MV-4-11 (cell line): ENCODE measurements at regions not wholly inside any gene's neighbourhood (a gene's known extent, or its start where the extent isn't known, plus 50 kb on each side); places are given as distances from the start of the nearest gene placed in this dataset.
A peak's percentile ranks its signal among the peaks of the same experiment; 100 is the strongest.
"Not testable (repeated sequence)": the region's sequence is repeated elsewhere in the genome, so short reads cannot be mapped to it uniquely, and the experiment has no call there.

Experiments
- DNase-seq: peaks from one replicate; lab custom pipeline; 2025; lab: John Stamatoyannopoulos, UW

GRCh38 chr13:94902722-94903407 lies 190.5 kb upstream of the SOX21 start:
- no peak for DNase-seq

- no peak for DNase-seq
Observed at GRCh38 chr13:94901070-94901469, 188.7 kb upstream of the SOX21 start.

DNA sequence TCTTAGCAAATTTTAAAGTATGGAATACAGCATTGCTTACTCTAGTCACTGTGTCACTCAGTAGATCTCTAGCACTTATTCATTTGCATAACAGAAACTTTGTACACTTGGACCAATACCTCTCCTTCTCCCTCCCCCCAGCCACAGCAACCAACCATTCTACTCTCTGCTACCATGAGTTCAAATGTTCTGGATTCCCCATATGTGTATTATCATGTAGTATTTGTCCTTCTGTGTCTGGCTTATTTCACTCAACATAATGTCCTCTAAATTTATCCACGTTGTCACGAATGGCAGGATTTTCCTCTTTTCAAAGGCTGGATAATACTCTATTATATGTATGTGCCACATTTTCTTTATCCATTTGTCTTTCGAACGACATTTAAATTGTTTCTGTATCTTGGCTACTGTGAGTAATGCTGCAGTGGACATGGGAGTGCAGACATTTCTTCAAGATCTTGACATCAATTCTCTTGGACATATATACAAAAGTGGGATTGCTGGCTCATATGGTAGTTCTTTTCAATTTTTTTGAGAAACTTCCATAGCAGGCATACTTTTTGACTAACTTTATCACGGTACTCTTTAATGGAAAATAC lies 184.5 kb upstream of the SOX21 start:
- DNase-seq, result no peak

- no peak for DNase-seq
Observed at GRCh38 chr13:94896238-94896637, 183.9 kb upstream of the SOX21 start.

DNA sequence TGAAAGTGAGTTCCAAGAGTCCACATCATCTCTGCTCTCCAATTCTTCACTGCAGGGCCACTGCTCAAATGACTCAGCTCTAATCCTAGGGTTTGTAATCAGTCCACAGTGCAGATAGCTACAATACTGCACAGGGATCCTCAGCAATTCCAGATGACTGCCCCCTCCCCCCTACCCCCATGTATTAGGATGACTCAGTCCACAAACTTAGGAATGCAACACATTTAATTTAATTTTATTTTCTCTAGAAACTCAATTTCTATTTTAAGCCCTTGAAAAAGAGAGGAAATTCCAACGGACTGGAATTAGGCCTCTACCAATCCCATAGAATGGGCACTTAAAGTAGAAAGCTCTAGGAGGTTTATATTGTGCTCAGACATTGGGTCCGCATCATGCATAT lies 173.8 kb upstream of the SOX21 start:
- no peak for DNase-seq

DNA sequence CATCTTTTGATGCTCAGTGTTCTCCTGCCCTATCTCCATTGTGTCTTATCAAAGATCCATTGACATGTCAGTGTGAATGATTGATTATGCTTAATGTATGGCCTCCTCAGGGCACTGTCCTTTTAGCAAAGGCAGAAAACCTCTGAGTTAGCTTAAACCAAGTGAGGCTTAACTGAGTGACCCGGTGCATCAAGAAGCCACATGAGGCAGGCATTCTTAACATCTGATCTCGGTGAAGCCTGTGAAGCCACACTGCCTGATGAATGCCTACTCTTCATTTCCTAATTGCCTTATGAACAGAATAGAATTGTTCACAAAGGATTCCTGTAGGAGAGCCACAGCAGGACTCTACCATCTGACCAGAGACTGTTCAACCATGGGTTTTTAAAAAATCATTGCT lies 168.1 kb upstream of the SOX21 start:
- no peak for DNase-seq

DNA sequence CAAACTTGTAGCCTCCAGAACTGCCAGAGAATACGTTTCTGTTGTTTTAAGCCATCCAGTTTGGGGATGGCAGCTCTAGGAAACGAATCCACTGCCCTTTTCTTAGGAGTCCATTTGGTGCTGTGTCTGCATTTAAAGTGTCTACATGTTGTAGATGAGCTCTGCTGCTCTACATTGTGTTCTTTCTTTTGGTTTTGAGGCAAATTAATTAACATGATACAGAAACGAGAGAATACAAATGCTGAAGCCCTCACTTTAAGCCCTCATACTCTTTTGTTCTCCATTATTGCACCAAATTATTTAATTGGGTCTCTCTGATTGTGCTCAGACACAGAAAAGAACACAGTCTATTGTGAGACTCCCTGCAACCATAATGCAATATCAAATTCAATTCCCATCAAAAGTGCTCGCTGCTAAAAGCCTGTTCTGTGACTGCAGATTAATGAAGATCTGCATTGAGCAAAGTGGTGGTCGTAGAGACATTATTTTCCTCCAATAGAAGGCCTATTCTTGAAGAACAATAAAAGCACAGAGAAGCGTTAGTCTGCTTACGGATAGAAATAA lies 166.3 kb upstream of the SOX21 start:
- DNase-seq, result no peak

DNA sequence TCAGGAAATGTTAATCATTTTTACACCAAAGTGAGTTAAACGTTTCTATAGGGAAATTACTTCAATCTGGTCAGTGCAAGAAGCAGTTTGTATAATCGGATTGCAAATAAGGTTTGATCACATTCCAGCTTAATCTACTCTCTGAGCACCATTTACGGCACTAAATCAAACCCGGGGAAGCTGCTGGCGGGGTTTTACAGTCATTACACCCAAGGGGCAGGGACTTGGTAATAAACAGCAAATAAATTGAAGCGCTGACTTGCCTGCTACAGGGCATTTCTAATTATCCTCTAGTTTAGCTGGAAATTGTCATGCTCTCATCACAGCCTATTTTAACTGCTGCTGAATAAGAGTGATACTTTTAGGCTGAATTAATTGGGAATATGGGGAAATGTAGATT lies 152.1 kb upstream of the SOX21 start:
- no peak for DNase-seq

DNA sequence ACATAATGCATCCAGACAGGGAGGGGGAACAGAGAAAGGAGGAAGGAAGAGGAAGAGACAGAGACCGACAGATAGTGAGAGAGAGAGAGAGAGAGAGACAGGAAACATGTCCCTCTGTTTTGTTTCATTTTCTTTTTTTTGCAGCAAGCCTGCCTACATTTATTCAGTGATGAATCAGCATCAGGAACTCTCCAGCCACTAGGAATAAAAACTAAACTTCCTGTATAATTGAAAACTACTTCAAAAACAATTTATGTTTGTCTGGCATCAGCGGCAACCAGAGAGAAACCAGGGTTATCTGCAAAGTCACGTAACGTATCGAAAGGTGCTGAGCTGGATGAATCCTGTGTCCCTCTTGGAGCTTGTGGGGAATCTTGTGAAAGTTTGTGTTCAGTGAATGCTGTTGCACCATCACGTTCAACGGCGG lies 148.6 kb upstream of the SOX21 start:
- DNase-seq, result peak; percentile 18

DNA sequence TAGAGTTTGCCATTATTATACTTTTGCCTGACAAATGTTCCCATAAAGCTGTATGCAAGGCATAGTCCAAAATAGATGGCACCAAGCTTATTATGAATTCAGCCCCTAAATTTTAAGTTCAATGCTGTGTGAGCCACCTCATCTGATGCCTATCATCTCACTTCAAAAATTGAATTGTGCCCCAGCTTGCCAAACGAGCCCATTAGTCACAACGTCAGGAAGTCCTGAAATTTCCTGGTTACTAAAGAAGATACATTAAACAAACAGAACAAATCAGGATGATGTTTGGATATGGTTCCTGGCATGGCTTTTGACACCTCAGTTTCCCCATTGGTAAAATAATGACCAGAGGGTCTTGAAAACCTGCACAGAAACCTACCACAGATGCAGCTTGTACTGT lies 147.5 kb upstream of the SOX21 start:
- no peak for DNase-seq

DNA sequence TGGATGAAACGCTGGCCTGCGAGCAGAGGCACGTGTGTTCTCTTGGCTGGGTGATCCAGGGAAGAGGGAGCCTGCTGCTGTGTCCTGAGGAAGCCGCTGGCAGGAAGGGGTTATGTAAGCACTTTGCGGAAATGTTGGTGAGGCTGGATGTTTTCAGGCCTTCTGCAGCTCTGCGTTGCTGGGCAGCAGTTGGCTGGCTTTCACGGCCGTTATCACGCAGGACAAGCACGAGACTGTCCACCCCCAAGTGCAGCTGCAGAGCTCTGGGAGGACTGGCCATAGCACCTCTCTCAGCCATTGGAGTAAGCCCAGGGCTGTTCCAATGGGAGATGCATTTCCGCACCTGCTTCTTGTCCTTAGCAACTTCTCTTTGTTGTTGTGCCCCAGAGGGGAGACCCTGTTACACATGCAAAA lies 146.9 kb upstream of the SOX21 start:
- DNase-seq, result no peak

GRCh38 chr13:94858856-94859255 lies 146.5 kb upstream of the SOX21 start:
- no peak for DNase-seq

DNA sequence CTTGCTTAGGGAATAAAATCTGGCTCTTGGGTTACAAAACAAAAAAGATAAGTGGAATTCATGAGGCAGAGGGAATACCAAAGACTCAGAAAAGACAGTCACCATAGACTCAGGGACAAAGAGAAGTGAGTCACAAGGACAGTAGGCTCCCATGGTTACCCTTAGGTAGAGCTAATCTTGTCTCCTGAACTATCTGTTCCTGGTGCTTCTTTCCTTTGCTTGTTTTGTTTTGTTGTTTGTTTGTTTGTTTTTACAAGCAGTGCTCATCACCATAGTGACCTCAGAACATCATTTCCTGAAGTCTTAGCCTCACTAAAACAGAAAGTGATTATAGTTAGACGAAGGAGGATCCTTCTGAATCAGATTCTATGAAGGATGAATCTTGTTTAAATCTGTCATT lies 142.3 kb upstream of the SOX21 start:
- no peak for DNase-seq

DNA sequence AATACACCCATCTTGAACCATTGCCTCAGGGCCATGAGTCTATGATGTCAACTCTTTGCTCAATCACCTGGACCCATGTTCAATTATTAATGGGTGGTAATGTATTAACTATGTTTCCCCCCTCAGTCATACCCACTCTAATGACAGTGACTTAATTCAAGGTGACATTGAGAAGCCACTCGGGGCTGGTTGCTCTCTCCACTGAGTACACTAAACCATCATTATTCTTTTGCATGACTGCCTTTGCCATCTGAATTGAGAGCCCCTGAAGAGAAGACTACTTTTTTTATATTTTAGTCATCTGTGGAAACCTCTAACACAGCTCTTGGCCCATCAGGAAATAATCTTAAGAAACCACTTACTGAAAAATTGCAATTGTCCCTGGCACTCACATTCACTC lies 139.2 kb upstream of the SOX21 start:
- no peak for DNase-seq

- no peak for DNase-seq
Observed at GRCh38 chr13:94849254-94849653, 136.9 kb upstream of the SOX21 start.

DNA sequence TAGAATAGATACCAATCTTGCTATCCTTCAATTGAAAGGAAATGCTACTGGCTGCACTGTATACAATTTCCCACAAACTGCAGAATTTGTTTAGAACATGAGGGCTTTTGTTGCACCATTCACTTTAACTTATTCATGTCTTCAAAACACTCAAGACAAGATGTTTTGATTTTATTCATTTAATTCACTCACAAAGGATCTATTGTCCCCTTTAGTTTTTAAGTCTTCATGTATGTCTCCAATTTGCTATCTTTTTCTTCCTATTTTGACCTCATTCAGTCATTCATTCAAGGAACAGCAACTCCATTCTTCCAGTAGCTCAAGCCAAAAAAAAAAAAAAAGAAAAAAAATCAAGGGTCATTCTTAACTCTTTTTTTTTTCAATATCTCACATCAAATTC lies 130.6 kb upstream of the SOX21 start:
- no peak for DNase-seq

DNA sequence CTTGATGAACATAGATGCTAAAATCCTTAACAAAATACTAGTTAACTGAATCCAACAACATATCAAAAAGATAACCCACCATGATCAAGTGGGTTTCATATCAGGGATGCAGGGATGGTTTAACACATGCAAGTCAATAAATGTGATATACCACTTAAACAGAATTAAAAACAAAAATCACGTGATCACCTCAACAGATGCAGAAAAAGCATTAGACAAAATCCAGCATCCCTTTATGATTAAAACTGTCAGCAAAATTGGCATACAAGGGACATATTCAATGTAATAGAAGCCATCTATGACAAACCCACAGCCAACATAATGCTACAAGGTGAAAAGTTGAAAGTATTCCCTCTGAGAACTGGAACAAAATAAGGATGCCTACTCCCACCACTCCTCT lies 124.7 kb upstream of the SOX21 start:
- not testable (repeated sequence) for DNase-seq

- no peak for DNase-seq
Observed at GRCh38 chr13:94829837-94830365, 117.6 kb upstream of the SOX21 start.

DNA sequence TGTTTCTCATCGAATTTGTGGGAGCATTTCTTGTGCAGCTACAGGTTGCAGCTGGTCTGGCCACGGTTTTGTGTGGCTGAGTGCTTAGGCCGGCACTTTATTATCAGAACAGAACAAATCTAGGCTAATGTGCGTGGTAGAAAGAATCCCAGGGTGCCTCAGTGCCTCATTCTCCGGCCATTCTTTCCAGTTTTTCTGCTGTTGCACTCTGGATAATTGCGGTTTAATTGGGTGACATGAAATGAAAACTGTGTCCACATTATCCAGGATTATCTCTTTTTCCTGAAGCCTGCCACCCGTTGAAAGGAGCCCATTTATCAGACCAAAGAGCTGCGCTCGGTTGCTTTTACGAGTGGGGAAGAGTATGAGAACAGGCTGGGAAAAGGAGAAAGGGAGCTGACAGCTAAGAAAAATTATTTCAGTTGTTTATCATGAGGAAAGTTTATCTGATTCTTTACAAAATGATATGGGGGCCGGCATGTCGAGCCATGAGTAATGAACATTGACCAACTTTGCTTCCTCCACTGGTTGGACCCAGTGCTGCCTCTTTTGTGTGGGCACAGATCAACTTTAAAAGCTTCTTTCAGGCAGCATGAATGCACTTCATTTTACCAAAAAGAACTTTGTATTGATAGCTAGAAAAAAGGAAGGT lies 117.0 kb upstream of the SOX21 start:
- DNase-seq, result no peak

DNA sequence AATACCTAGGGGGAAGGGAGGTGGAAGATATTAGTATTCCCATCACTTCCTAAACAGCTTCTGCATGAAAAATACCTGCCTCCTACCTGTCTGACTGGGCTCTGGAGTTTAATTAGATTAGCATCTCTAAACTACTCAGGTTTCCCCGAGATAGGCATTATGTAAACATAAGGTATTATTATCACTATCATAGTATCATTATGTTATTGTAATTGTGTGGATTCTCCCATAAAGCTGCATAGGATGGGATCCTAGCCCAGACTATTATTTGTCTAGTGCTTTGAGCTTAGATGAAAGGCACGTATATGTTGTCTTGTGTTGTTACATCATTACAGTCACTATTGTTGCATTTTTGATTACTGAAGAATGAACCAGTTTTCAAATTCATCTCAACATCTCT lies 115.2 kb upstream of the SOX21 start:
- DNase-seq, result no peak

DNA sequence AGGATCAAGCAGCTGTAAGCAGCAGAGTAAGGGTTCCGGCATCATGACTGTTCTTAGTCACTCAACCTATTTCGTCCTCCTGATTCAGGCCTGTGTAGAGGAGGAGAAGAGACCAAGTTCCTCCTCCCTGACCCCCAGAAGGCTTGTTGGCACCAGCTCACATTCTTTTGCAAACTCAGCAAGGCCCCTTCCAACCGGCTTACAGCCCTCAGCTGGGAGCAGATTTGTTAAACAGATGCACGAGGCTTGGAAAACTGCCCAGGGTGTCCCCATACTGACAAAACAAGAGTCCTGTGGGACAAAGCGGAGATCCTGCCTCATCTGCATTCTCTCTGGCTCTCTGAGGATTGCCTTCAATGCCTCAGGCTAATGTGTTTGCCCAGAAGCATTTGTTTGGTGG lies 113.2 kb upstream of the SOX21 start:
- DNase-seq, result no peak

DNA sequence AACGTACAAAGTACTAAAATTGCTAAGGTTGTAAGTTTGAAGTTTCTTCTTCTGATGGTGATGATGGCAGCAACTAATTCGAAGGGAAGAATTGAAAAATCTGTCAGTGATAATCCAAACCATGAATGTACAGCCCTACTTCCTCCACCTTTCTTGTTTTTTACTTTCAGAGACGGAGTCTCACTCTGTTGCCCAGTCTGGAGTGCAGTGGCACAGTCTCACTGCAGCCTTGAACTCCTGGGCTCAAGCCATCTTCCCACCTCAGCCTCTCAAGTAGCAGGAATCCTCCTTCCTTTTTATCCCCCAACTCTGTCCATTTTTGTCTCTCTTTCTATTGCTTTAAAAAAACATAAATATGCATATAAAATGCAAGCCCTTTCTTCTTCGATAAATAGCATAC lies 112.3 kb upstream of the SOX21 start:
- DNase-seq, result no peak

DNA sequence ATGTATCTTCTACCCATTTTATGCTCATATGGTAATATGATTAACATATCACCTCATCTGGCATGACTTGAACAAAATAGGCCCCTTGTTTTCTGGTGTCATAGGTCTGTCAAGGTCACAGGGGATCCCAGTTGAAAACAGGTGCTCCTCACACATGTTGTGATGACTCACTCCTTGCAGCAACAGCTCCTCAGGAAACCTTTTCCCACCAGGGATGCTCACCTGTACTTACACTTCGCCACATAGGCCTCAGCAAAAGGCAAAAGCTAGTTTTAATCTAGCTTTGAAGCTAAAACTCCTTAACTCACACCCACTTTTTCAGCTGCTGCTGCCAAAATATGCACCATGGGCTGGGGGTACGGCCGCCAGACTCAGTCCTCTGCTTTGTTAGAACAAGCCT lies 110.0 kb upstream of the SOX21 start:
- no peak for DNase-seq
